ENCODE measurements at regions not wholly inside any gene's neighbourhood (a gene's known extent, or its start where the extent isn't known, plus 50 kb on each side); places are given as distances from the start of the nearest gene placed in this dataset.

DNA sequence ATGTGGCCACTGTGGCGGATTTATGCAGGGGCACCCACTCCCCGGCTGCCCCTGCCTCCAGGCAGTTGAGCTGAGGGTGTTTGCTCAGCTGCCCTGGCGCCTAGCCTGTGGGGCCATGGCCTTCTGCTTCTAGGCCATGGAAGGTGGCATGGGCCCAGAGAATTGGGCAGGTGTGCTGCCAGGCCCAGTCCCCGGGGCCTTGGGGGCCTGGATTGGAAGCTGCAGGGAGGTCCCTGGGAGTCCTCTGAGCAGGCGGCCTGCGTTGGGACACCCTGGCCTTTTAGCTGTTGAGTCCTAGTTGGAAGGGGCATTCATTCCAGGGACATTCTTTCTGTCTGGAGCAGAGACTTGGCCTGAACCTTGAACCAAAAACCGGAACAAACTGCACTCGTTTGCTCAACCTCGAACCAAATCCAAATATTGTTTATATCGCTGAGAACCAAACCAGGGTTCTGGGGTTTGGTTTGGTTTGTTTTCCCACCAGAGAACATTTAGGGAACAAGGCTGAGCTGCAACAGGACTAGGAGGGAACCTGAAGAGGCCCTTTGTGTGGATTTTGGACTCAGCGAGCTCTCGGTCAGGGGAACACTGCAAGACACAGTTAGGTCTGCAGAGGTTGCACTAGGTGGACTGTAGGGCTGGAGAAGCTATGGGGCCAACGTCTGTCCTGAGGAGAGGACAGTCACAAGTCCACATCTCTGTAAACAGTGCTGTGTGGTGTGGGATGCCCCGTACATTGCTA lies 116.8 kb downstream of the BOD1 start:
- TF ChIP-seq POLR2A (IDR thresholded peaks at IDR 0.05): no peak
- TF ChIP-seq, protein P1, sequence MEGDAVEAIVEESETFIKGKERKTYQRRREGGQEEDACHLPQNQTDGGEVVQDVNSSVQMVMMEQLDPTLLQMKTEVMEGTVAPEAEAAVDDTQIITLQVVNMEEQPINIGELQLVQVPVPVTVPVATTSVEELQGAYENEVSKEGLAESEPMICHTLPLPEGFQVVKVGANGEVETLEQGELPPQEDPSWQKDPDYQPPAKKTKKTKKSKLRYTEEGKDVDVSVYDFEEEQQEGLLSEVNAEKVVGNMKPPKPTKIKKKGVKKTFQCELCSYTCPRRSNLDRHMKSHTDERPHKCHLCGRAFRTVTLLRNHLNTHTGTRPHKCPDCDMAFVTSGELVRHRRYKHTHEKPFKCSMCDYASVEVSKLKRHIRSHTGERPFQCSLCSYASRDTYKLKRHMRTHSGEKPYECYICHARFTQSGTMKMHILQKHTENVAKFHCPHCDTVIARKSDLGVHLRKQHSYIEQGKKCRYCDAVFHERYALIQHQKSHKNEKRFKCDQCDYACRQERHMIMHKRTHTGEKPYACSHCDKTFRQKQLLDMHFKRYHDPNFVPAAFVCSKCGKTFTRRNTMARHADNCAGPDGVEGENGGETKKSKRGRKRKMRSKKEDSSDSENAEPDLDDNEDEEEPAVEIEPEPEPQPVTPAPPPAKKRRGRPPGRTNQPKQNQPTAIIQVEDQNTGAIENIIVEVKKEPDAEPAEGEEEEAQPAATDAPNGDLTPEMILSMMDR (IDR thresholded peaks at IDR 0.05): no peak

All from lower leg skin (tissue), 3 donors.